Mesendoderm (in vitro differentiated cells): ENCODE measurements at regions not wholly inside any gene's neighbourhood (a gene's known extent, or its start where the extent isn't known, plus 50 kb on each side); places are given as distances from the start of the nearest gene placed in this dataset.
A peak's percentile ranks its signal among the peaks of the same experiment; 100 is the strongest.

ENCODE experiments used
- DNase-seq: peaks from one replicate; pipeline ENCODE4 v3.0.0; 2013
- H2AK5ac ChIP-seq: 2 replicates; pipeline ENCODE4 v1.6.1; 2013; ENCODE audit warnings: low read length, inconsistent platforms
- H2BK120ac ChIP-seq: 2 replicates; pipeline ENCODE4 v1.6.1; 2013; ENCODE audit warnings: low read depth, mild to moderate bottlenecking, low read length, moderate library complexity, mixed read lengths
- H2BK15ac ChIP-seq: replicated peaks from 2 replicates; pipeline ENCODE4 v1.6.1; 2013; ENCODE audit warnings: low read depth, mild to moderate bottlenecking, moderate library complexity
- H2BK5ac ChIP-seq: 2 replicates; pipeline ENCODE4 v1.6.1; 2013; ENCODE audit warnings: low read length, inconsistent platforms
- H3K18ac ChIP-seq: 2 replicates; pipeline ENCODE4 v1.6.1; 2013; ENCODE audit warnings: mild to moderate bottlenecking, low read length, mixed read lengths
- H3K23ac ChIP-seq: one replicate; pipeline ENCODE4 v1.6.1; 2013; ENCODE audit warnings: low read length
- H3K27ac ChIP-seq: 2 replicates; pipeline ENCODE4 v1.5.1; 2013; ENCODE audit warnings: low read depth, mild to moderate bottlenecking, inconsistent platforms, low read length, moderate library complexity
- H3K27me3 ChIP-seq: 2 replicates; pipeline ENCODE4 v1.6.1; 2013; ENCODE audit warnings: low read length, control low read depth, mild to moderate bottlenecking, inconsistent platforms; ENCODE audit not compliant: insufficient read depth, poor library complexity
- H3K36me3 ChIP-seq: 2 replicates; pipeline ENCODE4 v1.6.1; 2013; ENCODE audit warnings: low read length, inconsistent platforms; ENCODE audit not compliant: control insufficient read depth, insufficient read depth
- H3K4ac ChIP-seq: one replicate; pipeline ENCODE4 v1.6.1; 2013; ENCODE audit warnings: low read depth, mild to moderate bottlenecking, low read length, moderate library complexity
- H3K4me1 ChIP-seq: 2 replicates; pipeline ENCODE4 v1.6.1; 2013; ENCODE audit warnings: low read depth, low read length, inconsistent platforms; ENCODE audit not compliant: control insufficient read depth
- H3K4me2 ChIP-seq: 2 replicates; pipeline ENCODE4 v1.6.1; 2013; ENCODE audit warnings: low read length
- H3K4me3 ChIP-seq: 2 replicates; pipeline ENCODE4 v1.5.1; 2013; ENCODE audit warnings: mild to moderate bottlenecking, low read length
- H3K56ac ChIP-seq: one replicate; pipeline ENCODE4 v1.6.1; 2013; ENCODE audit warnings: low read length
- H3K79me1 ChIP-seq: 2 replicates; pipeline ENCODE4 v1.6.1; 2013; ENCODE audit warnings: low read length, inconsistent platforms
- H3K79me2 ChIP-seq: 2 replicates; pipeline ENCODE4 v1.6.1; 2013; ENCODE audit warnings: mild to moderate bottlenecking, low read length; ENCODE audit not compliant: control insufficient read depth, insufficient read depth
- H3K9ac ChIP-seq: 2 replicates; pipeline ENCODE4 v1.6.1; 2013; ENCODE audit warnings: low read length, inconsistent platforms
- H4K5ac ChIP-seq: one replicate; pipeline ENCODE4 v1.6.1; 2013; ENCODE audit warnings: low read length
- H4K8ac ChIP-seq: one replicate; pipeline ENCODE4 v1.6.1; 2013; ENCODE audit warnings: low read depth, mild to moderate bottlenecking, control low read depth, low read length, moderate library complexity
- WGBS: extraction: QIAGEN DNeasy Blood & Tissue Kit; methylation state at CpG from one replicate; pipeline ENCODE4 v1.1.7; 2013; ENCODE audit warnings: low lambda C conversion rate, missing lambda C conversion rate; ENCODE audit not compliant: insufficient coverage; ENCODE audit errors: extremely low coverage; 5-methylcytosine and 5-hydroxymethylcytosine counted together

DNA sequence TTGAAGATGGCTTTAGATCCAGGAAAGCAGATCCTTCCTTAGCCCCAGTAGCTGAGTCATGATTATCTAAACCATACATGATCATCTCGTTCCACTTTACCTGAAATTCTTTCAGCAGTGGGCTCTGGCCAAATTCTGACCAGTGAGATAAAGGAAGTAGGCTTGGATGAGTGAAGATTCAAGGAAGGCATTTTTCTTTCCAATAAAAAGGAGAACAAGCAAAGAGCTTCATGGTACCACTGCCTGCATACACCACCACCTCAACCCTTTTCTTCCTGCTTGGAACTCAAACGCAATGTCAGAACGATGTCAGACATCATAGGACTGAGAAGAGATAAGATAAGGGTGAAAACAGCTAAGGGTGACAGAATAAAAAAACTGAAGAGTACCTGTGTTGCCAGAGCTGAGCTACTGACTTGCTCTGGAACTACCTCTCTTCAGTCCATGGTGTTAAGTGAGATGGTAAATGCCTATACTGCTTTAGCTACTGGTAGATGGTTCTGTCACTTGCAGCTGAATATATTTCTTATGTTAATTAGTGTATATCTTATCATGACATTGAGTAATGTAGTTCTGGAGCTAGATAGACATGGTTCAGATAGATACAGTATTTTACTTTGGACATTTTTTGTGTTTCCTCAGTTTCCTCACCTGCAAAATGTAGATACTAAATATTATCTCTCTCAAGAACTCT, 58.7 kb upstream of the ACVR1 start:
- Histone ChIP-seq H3K4ac (no peak overlapping the region), H3K56ac (no peak overlapping the region), H2BK120ac (no peak overlapping the region), H3K27ac (no peak overlapping the region), H3K79me1 (no peaks in the 10 kb centered on the region), H3K36me3 (no peaks in the 10 kb centered on the region), H3K9ac (no peak overlapping the region), H3K4me1 (peaks cover 28% of the 10 kb centered on the region), H3K27me3 (peaks cover 3% of the 10 kb centered on the region), H4K5ac (no peak overlapping the region), H2BK5ac (peak overlapping the region; percentile 2), H2AK5ac (peak overlapping the region; percentile 38), H3K79me2 (no peaks in the 10 kb centered on the region), H3K4me3 (no peak overlapping the region), H3K18ac (no peak overlapping the region), H3K23ac (no peak overlapping the region), H2BK15ac (no peak overlapping the region), H4K8ac (no peak overlapping the region), H3K4me2 (no peak overlapping the region)
- no CpG with 5 or more reads among the region's 3 CpGs for WGBS
- peak; percentile 49 for DNase-seq

DNA sequence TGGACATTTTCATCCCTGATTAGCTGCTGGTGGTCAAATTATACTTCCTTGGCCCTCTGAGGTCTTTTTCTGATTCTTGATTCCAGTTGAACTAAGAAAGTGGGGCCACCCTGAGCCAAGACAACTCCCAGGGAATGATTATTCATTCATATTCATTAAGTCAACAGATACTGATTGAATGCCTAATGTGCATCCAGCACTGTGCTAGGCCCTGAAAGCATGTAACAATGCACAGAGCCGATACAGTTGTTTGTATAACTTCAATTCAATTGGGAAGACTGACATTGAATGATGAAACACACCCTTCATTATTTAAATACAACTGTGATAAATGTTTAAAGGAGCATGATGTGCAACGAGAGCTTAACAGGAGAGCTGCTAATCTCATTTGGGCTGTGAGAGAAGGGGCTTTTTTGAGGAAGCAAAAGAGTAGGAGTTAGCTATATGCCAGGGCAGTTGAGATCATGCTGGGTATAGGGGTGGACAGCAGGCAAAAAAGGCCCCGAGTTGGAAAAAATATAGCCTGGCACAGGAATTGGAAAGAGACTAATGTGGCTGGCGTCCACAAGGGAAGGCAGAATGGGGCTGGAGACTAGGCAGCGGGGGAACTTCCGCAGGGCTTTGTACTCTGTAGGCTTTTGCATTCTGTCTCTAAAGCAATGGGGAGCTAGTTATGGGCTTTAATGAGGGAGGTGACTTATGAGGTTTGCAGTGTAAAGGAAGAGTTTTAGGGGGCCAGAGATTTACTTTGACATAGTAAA, 57.2 kb upstream of the ACVR1 start:
- WGBS, result no CpG with 5 or more reads among the region's 6 CpGs

DNA sequence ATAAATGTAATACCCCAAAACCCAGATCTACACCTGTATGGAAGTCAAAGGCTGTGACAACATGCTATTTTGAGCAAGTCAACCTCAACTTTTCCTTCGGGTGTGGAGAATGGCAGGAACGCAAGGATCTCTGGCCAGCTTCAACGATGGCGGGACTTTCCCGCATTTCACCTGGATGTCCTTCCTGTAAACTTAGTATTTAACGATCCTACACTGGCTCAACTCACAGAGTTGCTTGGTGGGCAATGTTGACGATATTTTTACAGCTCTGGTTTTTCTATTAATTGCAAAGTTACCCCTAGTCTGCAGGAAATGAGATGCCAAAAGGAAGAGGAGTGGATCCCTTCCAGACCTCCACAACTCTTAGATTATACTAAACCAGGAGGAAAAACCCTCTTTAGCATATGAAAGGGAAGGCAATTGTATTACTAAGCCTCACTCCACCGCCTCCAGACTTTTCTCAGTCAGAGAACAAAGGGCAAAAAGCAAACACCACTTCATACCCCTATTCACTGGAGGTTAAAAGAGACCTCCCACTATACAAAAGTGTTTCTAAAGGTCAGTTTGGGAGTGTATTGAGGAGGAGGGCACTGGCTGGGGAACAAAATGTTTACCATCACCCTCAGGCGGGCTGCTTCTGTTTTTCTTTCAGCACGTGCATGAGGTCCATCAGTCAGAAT, 56.5 kb upstream of the ACVR1 start:
- no peaks in the 10 kb centered on the region for H3K79me2 ChIP-seq
- peak overlapping the region; percentile 43 for H3K9ac ChIP-seq
- H3K79me1 ChIP-seq, result no peaks in the 10 kb centered on the region
- peak; percentile 96 for DNase-seq
- H4K5ac ChIP-seq, result no peak overlapping the region
- peak overlapping the region; percentile 83 for H3K56ac ChIP-seq
- no peak overlapping the region for H4K8ac ChIP-seq
- no peak overlapping the region for H2BK15ac ChIP-seq
- peak overlapping the region; percentile 9 for H2AK5ac ChIP-seq
- H3K4ac ChIP-seq, result no peak overlapping the region
- H3K27ac ChIP-seq, result peak overlapping the region; percentile 75
- H3K36me3 ChIP-seq, result no peaks in the 10 kb centered on the region
- peaks cover 26% of the 10 kb centered on the region for H3K4me1 ChIP-seq
- H3K23ac ChIP-seq, result peak overlapping the region; percentile 15
- peak overlapping the region; percentile 48 for H3K4me2 ChIP-seq
- H3K18ac ChIP-seq, result peak overlapping the region; percentile 98
- no peak overlapping the region for H3K4me3 ChIP-seq
- H2BK120ac ChIP-seq, result peak overlapping the region; percentile 36
- H2BK5ac ChIP-seq, result peak overlapping the region; percentile 97
- WGBS, result no CpG with 5 or more reads among the region's 10 CpGs
- H3K27me3 ChIP-seq, result peaks cover 3% of the 10 kb centered on the region

More for the DNA sequence above, 57.2 kb upstream of the ACVR1 start:
- Histone ChIP-seq H3K18ac (peak overlapping the region; percentile 98), H4K8ac (peak overlapping the region; percentile 67), H3K79me1 (no peaks in the 10 kb centered on the region), H3K9ac (peak overlapping the region; percentile 13), H2AK5ac (no peak overlapping the region), H3K4me2 (no peak overlapping the region), H3K4me3 (no peak overlapping the region), H3K27ac (peak overlapping the region; percentile 71), H2BK15ac (peak overlapping the region; percentile 100), H3K36me3 (no peaks in the 10 kb centered on the region), H3K79me2 (no peaks in the 10 kb centered on the region), H4K5ac (no peak overlapping the region), H3K56ac (peak overlapping the region; percentile 71), H3K23ac (no peak overlapping the region), H2BK120ac (peak overlapping the region; percentile 78), H2BK5ac (peak overlapping the region; percentile 97), H3K4ac (no peak overlapping the region), H3K4me1 (peaks cover 26% of the 10 kb centered on the region), H3K27me3 (peaks cover 3% of the 10 kb centered on the region)
- DNase-seq, result peak; percentile 48

DNA sequence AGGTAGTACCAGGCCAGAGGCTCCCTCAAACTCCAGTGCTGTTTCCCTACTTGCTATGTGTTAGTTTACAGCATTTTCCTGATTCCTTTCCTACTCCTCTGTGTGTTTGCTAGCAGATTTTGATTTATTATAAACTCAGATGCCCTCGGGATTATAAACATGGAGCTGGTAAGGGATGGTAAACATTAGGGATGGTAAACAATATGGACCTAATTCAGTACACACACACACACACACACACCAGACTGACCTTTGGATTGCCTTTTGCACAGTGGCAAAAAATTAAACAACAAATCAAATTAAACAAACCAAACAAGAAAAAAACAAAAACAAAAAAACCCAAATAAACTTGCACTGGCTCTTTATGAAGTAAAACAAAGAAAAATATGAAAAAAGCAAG, 55.4 kb upstream of the ACVR1 start:
- WGBS, result no CpG with 5 or more reads among the region's 1 CpG

DNA sequence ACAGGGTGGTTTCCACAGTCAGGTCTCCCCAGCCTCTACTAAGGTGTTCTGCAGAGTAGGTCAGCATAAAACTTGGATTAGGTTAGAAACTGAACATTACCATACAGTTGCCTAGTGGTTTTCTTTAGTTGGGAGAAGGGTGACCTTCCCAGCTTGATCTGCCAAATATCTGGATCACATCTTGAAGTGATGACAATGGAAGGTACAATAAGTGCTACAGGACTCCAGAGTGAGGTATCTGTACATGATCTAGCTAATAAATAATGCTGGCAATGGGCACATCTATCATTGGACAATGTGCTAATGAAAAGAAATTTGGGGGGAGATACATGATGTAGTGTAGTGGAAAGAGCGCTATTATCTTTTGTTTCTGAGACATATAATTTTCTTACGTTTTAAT, 54.6 kb upstream of the ACVR1 start:
- Histone ChIP-seq H3K9ac (no peak overlapping the region), H2BK15ac (peak overlapping the region; percentile 57), H4K5ac (no peak overlapping the region), H3K27ac (no peak overlapping the region), H3K4ac (no peak overlapping the region), H3K4me1 (peaks cover 26% of the 10 kb centered on the region), H2BK5ac (no peak overlapping the region), H3K56ac (no peak overlapping the region), H3K23ac (no peak overlapping the region), H3K4me2 (no peak overlapping the region), H2BK120ac (peak overlapping the region; percentile 51), H3K79me2 (no peaks in the 10 kb centered on the region), H3K36me3 (no peaks in the 10 kb centered on the region), H3K27me3 (peaks cover 3% of the 10 kb centered on the region), H3K18ac (peak overlapping the region; percentile 47), H4K8ac (no peak overlapping the region), H3K79me1 (no peaks in the 10 kb centered on the region), H3K4me3 (no peak overlapping the region), H2AK5ac (no peak overlapping the region)
- DNase-seq, result no peak
- WGBS, result no CpG with 5 or more reads among the region's 2 CpGs

More for the DNA sequence above, 55.4 kb upstream of the ACVR1 start:
- no peak for DNase-seq
- Histone ChIP-seq H4K8ac (no peak overlapping the region), H3K36me3 (no peaks in the 10 kb centered on the region), H2AK5ac (no peak overlapping the region), H2BK5ac (peak overlapping the region; percentile 65), H3K4me3 (no peak overlapping the region), H3K4me2 (no peak overlapping the region), H3K23ac (no peak overlapping the region), H4K5ac (no peak overlapping the region), H3K27me3 (peaks cover 3% of the 10 kb centered on the region), H3K9ac (no peak overlapping the region), H3K56ac (peak overlapping the region; percentile 47), H3K18ac (no peak overlapping the region), H3K4me1 (peaks cover 26% of the 10 kb centered on the region), H3K79me1 (no peaks in the 10 kb centered on the region), H2BK15ac (peak overlapping the region; percentile 45), H3K79me2 (no peaks in the 10 kb centered on the region), H3K27ac (no peak overlapping the region), H2BK120ac (no peak overlapping the region), H3K4ac (peak overlapping the region; percentile 59)
